GM12872 (cell line): ENCODE measurements at regions not wholly inside any gene's neighbourhood (a gene's known extent, or its start where the extent isn't known, plus 50 kb on each side); places are given as distances from the start of the nearest gene placed in this dataset.

Experiments used
- CTCF ChIP-seq: IDR thresholded peaks from 3 replicates; pipeline ENCODE4 v1.5.1; 2011; ENCODE audit warnings: low read depth, mild to moderate bottlenecking, low read length, moderate library complexity; ENCODE audit not compliant: insufficient read depth

- TF ChIP-seq CTCF, result no peak
Observed at GRCh38 chr17:53996890-53997289, 174.2 kb downstream of the KIF2B start.

GRCh38 chr17:54007855-54008254 lies 185.1 kb downstream of the KIF2B start:
- TF ChIP-seq CTCF, result no peak

DNA sequence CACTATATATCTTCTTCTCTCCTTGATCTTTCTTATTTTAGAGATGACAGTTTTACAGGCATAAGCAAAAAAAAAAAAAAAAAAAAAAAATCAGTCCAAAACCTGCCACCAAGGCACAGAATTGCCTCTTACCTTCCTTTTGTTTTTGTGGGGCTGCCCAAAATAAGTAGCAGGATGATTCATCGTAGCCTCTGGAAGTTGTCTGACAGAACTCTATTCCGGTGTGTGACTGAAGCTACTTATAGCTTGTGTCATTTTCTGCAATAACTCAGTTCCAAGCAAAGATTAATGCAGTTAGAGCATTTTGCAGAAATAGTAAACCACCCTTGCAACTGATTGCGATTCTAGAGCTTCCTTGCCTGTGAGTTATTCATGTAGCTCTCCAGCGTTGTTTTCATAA lies 186.8 kb downstream of the KIF2B start:
- no peak for TF ChIP-seq CTCF

DNA sequence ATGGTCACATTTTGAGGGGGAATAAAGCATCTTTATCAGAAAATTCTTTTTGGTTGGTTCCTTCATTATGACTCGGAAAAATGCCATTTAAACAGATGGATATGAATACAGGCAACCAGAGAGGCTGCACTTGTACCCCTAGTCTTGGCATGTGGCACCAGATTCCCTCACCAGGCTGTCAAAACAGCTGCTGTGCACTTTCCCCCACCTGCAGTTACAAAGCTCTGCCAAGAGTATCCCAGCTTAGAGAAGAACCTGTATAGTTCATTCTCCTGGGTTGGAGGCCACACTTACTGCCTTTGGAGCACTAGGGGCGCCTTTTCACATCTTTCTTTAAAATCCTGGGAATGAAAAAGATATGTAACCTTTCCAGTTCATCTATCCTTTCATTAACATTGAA lies 190.3 kb downstream of the KIF2B start:
- no peak for TF ChIP-seq CTCF

- TF ChIP-seq CTCF, result no peak
Observed at GRCh38 chr17:54015734-54016133, 193.0 kb downstream of the KIF2B start.

- no peak for TF ChIP-seq CTCF
Observed at GRCh38 chr17:54021418-54021817, 198.7 kb downstream of the KIF2B start.

GRCh38 chr17:54028986-54029580 lies 206.4 kb downstream of the KIF2B start:
- TF ChIP-seq CTCF, result no peak
